ENCODE measurements at regions not wholly inside any gene's neighbourhood (a gene's known extent, or its start where the extent isn't known, plus 50 kb on each side); places are given as distances from the start of the nearest gene placed in this dataset.

DNA sequence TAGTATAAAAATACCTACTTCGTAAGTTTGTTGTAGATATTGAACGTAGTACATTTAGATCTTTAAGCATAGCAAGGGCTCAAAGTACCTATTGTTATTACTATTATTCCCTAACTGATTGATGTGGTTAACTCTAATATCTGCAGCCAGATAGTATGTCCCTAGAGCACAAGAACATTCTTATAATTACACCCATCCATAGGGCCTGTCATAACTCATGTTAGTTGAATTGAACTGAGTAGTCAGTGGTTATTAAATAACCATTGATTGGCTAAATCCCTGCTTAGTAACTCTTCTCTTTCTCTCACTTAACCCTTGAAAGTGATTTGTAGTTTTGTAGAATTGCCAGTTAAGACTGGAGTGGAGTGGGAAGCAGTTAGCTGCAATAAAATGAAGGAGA, 207.5 kb upstream of the HS3ST5 start:
- no peak for DNase-seq (ENCODE audit: low spot score)

DNA sequence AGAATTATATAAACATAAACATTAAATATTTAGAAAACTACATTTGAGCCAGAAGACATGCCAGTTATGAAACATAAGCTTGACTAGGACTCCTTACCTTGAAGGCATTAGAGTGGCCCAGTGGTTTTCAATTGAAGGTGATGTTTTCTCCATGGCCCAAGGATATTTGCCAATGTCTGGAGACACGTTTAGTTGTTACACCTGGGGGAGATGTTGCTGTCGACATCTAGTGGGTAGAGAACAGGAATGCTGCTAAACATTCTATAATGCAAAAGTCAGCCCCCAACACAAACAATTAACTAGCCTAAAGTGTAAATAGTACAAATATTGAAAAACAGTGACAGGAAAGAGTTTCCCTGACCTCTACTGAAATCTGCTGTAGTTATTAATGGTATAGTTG, 200.9 kb upstream of the HS3ST5 start:
- DNase-seq (ENCODE audit: low spot score), result no peak

DNA sequence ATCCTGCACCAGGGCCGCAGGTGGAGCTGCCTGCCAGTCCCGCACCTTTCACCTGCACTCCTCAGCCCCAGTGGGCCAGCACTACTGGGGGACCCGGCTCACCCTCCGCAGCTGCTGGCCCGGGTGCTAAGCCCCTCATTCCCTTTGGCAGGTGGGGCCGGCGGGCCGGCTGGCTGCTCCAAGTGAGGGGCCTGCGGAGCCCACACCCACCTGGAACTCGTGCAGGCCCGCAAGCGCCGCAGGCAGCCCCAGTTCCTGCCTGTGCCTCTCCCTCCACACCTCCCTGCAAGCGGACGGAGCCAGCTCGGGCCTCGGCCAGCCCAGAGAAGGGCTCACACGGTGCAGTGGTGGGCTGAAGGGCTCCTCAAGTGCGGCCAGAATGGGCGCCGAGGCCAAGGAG, 199.0 kb upstream of the HS3ST5 start:
- DNase-seq (ENCODE audit: low spot score), result no peak

DNA sequence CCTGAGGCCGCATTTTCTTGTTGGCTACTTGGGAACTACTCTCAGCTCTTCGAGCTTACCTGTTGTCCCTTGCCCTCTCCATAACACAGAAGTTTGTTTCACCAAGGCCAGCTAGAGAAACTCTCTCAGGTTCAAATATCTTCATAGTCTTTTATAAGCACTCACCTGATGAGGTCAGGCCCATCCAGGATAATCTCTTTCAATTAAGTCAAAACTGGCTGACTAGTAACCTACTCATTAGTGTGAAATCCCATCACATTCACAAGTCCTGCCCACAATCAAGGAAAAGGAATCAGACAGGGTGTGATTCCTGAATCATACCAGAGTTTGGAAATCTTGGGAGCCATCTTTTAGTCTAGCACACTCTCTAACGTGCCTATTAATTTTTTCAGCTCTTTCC, 195.2 kb upstream of the HS3ST5 start:
- DNase-seq (ENCODE audit: low spot score), result no peak

DNA sequence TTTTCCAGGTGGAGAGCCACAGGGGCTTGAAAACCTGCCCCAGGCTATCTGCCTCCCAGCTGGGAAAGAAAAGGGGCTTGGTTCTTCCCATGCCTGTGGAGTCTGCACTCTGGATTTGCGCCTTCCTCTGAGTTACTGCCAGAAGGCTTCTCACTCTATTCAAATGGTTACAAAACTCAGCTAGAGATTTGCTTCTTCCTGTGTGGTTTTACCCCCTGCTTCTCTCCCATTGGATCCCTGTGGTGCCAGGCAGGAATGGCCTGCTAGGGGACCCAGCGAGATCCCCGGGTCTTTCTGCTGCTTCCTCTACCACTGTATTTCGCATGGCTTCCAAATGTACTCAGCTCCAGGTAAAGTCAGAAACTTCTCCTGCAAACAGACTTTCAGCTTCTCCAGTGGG, 192.0 kb upstream of the HS3ST5 start:
- no peak for DNase-seq (ENCODE audit: low spot score)

DNA sequence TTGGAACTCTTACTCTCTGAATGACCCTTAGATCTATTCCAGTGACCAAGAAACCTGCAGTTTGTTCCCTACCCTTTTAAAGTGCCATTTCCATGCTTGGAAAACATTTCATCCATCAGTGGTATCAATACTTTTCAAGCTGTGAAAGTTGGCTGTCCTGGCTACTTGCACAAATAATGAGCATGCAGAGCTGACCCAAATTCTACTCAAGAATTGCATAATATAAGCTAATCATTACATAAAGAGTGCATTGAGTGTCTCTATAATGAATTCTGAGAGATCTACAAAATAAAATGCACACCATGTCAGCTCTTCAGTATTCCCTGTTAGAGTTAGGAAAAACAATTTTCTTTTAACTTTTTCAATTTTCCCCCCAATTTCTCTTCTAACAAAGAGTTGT, 181.3 kb upstream of the HS3ST5 start:
- no peak for DNase-seq (ENCODE audit: low spot score)

DNA sequence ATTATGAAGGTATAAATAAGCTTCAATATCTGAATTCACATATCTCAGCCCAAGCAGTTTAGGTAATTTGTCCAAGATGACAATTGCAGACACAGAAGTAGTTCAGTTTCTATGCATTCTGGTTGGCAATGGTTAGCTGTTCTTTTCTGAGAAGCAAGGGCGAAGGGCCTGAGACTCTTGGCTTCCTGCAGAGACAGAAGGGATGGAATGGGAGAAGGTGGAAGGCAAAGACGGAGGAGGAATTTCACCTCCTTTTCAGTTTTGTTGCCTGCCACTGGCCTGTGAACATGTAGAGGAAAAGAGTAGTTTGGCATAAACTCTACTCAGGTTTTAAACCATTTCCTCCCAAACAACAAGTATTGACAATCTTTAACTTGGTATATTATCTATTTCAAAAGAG, 180.7 kb upstream of the HS3ST5 start:
- DNase-seq (ENCODE audit: low spot score), result no peak

DNA sequence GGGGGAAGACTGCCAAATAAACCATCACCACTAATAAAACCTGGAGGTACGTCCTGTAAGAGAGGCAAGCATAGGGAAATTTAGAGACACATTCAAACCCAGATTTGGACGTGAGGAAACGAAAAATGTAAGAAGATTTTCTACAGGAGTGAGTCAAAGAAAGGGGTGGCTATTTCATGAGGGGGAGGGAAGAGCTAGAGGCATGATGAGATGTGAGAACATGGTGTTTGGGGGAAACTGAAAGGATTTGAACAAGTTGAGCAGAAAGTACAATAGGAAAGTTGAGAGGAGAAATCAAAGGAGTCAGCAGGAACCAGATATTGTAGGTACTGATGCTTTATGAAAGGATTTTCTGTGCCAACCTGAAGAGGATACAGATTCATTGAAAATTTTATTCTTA, 179.1 kb upstream of the HS3ST5 start:
- DNase-seq (ENCODE audit: low spot score), result no peak

DNA sequence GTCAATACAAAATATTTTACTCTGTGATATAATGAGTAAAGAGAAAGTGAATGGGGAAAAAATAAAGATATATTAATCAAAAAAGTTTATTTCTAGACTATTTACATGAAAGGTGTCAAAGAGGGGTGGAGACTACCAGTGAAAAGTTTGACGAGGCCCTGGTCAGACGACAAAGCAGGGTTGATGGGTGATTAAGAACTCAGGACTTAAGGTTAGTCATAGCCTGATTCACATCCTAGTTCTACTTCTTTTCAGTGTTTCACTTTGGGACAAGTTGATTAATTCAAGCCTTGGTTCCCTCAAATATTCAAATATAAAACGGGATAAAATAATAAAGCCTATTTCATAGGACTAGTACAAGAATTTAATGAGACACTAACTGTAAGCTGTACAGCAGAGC, 178.2 kb upstream of the HS3ST5 start:
- DNase-seq (ENCODE audit: low spot score), result no peak

DNA sequence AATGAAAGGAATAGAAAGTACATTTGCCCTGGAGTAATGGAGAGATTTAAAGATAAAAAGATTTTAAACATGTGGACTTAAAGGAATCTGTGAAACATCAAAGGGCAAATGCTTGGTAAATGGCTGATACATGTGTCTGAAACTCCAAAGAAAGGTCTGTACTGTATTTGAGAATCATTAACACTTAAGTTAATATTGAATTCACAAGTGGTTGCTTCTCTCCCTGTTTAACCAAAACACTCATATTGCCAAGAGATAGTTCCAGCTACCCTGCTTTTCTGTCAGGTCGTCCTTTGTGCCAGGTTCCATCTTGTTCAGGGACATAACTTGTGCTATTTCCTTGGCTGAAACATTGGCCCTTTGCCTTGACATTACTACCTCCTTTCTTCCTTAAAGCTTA, 171.3 kb upstream of the HS3ST5 start:
- DNase-seq (ENCODE audit: low spot score), result no peak

DNA sequence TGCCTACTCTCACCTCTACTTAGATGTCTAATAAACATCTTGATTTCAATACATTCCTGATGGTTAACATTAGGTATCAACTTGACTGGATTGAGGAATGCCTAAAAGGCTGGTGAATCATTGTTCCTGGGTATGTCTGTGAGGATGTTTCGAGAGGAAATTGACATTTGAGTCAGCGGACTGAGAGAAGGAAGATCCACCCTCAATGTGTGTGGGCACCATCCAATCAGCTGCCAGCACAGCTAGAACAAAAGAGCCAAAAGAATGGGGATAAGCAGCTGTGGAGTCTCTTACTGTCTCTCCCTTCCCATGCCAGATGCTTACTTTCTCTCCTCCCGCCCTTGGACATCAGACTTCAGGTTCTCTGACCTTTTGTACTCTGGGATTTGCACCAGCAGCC, 128.6 kb upstream of the HS3ST5 start:
- DNase-seq (ENCODE audit: low spot score), result no peak

DNA sequence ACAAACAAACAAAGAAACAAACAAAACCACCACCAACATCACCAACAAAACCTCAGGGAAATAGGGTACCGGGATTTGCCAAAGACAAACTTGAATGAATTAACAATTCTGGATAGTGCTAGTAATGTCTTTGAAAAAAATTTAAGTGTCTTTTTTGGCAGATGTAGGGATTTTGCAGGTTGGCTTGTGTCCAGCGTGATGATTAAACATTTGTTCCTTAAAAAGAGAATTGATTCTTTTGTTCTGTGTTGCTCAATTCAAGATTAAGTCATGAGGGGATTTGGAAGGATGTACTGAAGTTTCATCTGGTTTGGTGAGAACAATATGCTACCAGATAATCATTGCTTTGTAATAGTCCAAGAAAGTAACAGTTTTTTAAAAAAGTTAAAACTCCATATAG, 125.1 kb upstream of the HS3ST5 start:
- peak; percentile 28 for DNase-seq (ENCODE audit: low spot score)

DNA sequence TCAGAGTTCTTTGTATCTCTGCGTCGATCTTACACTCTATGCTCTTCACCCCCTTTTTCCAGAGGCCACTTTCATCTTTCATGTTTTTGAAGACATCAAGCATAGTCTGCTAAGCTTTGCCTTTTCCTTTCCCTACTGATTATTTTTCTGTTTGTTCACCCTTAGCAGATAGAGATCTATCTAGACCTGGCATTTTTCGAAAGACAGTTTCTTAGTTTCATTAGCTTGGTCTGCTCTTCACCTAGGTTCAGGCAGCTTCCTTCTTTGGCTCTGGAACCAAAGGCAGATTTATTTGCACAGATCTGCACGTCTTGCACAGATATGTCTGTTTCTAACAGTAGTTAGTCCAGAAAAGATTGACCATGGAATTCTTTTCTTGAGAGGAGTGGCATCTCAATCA, 122.7 kb upstream of the HS3ST5 start:
- DNase-seq (ENCODE audit: low spot score), result no peak

DNA sequence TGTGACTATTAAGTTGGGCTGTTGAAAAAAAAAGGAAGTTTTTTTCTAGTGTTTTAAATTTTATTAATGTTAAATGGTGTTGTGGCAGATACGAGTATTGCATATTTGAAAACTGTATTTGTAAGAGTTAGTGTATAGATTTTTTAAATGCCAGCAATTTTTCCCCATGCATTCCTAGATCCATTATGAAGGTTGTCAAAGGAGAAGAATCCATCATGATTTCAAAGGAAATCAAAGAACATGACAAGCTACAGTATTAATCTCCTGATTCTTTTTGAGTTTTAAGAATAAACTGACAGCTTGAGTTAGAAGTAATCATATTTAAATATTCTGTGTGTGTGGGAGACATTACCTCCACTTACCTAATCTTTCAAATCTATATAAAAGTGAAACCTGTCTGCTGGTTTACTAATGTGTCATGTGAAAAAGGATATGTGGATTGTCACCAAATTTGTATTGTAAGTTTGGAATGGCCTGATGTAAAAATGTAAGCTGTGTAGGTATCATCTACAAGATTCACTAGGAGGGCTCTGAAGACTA, 111.0 kb upstream of the HS3ST5 start:
- DNase-seq (ENCODE audit: low spot score), result no peak

DNA sequence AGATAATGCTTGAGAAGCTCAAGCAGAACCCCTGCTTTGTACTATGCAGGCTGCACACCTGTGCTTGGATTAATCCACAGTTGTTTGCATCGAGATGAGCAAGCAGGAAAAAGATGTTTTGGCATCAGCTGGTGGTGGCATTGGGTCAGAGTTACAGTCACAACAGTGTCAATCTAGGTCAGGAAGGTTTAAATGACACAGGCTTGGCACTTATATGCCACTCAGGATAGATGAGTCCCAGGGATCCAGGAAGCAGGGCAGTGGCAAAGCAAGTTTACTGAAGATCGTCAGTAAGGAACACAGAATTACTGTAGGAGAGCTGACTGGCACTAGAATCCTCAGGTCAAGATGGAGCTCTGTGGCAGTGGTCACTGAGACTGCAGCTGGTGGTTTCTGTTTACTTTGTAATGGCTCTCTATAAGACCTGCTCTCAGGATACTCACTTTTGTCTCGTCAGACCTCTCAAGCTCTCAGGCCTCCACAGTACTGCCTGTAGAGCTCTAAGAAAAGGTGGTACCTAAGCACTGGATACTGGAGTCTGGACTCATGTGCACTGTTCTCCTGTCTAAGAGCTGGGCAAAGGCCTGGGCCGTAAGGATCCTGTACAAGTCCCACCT, 110.1 kb upstream of the HS3ST5 start:
- no peak for DNase-seq (ENCODE audit: low spot score)

DNA sequence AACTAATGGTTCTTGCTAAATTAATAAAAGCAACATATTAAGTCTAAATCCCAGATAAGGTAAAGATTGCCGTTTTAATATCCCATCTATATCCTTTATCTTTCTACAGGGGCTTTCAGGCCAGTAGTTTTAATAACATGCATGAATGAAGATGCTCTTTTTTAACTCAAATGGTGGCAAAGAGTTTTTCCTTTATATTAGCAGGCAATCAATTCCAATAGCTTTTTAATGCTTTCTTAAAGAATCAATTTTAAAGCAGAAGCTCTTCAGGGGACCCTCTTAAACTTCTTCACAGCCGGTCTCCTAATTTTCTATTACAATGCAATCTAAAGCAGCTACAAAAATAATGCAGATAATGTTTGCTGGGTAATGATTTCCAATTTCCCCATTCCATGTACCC, 107.8 kb upstream of the HS3ST5 start:
- no peak for DNase-seq (ENCODE audit: low spot score)

DNA sequence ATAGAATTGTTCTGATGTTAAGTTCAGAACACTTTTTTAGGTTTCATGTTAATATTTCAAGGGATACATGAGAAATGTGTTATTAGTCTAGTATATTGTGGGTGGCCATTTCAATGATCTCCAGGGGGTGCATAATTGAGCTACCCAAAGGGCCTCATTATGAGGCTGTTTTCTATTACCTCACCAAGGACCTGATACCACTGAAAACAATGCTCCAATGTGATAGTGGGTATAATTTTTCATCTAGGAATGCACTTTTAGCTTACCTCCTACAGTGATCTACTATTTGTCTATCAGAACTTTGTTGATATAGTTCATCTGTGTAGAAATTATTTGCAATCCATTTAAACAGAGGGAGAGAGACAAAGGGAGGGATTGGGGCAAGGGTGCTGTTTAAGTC, 106.8 kb upstream of the HS3ST5 start:
- no peak for DNase-seq (ENCODE audit: low spot score)

DNA sequence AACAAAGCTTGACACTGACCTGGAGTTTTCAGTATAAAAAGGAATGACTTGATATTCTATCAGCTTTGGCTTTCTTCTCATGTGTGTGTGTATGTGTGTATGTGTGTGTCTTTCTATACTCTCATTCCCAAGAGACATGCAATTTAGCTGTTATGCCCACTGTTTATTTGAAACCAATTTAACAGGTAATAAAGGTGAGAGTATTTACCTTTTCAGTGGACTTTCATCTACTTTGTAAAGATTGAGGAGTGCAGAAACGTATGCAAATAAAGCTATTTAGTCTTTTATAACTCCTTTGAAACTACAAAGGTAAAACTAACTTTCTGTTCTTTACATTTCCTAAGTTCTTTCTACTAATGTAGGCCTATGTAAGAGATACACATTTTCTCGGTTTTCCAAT, 103.5 kb upstream of the HS3ST5 start:
- no peak for DNase-seq (ENCODE audit: low spot score)

DNA sequence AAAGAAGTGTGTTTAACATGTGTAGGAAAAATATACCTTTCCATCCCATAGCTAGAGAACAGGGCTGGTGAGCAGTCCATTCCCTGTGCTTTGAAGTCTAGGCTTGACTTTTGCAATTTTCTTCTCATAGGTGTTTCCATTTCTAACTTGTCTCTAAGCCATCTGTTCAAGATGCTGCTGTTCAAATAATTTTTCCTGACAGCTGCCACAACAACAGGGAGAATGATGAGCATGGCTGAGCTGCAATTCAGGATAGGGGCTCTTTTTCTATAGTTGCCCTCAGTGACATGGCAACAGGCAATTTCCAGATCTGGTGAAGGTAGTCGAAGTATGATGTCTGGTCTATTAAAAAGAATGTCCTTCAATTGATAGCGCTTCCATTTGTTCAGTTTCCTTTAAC, 103.0 kb upstream of the HS3ST5 start:
- DNase-seq (ENCODE audit: low spot score), result no peak

DNA sequence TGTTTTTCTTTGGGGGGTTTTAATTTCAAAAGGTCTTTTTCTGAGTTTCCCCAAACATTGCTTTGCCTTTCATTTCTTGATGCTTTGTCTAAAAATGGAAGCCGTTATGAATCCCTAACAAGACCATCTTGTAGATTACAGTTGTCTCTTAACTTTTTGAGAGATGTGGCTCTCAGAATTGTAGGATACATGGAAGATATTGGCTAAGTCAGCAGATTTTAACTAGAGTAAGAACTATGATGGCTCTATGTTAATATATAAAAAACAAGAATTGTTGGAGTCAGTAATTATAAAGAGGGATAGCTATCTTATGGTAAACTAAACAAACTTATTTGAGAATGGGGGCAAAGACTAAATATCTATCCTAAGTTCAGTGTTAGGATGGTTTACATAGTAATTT, 96.6 kb upstream of the HS3ST5 start:
- no peak for DNase-seq (ENCODE audit: low spot score)

DNA sequence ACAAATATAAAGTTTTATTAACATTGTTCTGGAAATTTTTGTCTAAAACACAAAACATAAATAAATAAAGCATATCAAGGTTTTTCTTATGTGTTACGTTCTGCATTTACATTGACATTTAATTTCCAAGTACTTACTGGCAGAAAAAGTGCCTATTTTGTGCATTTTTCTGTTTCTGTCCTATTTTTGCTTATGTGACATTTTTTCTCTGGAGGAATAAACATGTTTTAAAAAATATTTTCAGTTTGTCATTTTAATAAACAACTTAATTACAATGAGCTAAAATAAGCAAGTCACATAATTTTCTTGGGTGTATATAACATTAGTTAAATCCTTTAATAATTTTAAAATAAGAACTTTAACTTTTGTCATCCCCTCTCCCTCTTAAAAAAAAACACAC, 94.4 kb upstream of the HS3ST5 start:
- no peak for DNase-seq (ENCODE audit: low spot score)

DNA sequence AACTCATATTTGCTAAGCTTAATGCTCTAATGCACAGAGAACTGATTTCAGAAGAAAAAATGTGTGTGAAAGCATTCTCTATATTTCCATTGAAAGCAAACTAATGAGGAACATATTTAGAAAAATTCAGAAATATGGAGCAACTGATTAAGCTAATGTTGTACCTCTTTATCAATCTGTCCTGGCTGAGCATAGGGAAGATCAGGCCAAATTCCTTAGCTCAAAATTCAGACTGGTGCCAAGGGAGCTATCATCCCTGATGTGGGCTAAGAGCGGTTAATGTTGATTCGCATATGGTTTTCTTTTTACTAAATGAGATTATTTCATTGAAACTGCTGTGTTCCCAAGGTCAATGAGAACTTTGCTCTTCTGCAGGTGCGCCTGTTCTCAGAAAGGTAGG, 93.9 kb upstream of the HS3ST5 start:
- DNase-seq (ENCODE audit: low spot score), result no peak

DNA sequence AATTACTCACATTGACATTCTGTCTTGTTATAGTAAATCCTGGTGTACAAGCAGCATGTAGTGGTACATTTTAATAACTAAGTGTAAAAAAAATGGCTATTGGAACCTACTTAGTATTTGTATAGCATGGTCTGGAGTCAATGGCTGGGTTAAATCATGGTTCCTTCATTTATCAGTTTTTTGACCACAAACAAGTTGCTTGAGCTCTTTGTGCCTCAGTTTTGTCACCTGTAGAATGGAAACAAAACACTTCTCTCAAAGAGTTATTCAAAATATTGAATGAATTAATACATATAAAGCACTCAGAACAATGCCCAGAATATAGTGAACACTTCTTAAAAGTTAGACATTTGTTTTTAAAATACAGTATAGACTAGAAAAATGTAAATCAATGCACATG, 93.2 kb upstream of the HS3ST5 start:
- DNase-seq (ENCODE audit: low spot score), result no peak

DNA sequence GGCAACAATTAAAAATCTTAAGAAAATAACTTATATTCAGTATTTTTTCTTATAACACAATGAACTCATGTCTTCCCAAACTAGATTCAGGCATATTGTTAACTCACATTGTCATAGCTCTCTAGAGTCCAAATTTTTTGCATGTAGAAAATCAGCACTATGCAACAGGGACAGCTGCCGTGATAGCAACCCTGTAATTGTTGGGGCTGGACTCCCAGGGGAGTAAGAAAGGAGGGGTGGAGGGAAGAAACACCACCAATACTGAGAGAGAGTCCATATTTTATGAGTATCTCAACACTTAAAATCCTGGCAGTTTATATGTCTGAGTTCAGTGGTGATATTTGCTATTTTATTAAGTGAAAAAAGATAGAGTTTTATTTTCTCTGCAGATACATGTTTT, 89.6 kb upstream of the HS3ST5 start:
- no peak for DNase-seq (ENCODE audit: low spot score)

DNA sequence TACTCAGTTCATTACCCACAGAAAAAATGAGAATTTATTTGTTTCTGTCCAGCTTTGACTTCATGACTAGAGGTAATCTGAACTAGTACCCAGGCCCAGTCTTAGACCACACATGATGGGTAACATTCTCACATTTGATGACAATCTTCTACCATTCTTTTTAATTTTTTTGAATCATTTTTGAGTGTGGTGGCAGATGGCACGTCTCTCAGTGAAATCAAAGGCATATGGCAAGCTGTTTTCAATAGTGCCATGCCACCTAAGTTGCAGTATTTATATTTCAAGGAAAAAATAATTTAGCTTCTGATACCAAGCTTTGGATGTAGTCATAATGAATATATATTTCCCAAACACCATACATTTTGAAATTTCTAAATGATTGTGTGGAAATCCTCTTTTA, 88.8 kb upstream of the HS3ST5 start:
- no peak for DNase-seq (ENCODE audit: low spot score)

Data from COLO829 (cell line).